PC-9 (cell line): ENCODE measurements at regions not wholly inside any gene's neighbourhood (a gene's known extent, or its start where the extent isn't known, plus 50 kb on each side); places are given as distances from the start of the nearest gene placed in this dataset.

Experiments
- EZH2 ChIP-seq: fragments of 200-600 bp; sonication (generic); IDR thresholded peaks from 2 replicates; pipeline ENCODE4 v1.8.0; 2017; ENCODE audit warnings: antibody characterized with exemption, low read depth
- TF ChIP-seq, protein P1 (sequence below): fragments of 200-600 bp; sonication (generic); conservative IDR thresholded peaks from 2 replicates; pipeline ENCODE4 v1.6.1; 2017; ENCODE audit warnings: mixed run types, antibody characterized with exemption, mild to moderate bottlenecking, moderate library complexity

DNA sequence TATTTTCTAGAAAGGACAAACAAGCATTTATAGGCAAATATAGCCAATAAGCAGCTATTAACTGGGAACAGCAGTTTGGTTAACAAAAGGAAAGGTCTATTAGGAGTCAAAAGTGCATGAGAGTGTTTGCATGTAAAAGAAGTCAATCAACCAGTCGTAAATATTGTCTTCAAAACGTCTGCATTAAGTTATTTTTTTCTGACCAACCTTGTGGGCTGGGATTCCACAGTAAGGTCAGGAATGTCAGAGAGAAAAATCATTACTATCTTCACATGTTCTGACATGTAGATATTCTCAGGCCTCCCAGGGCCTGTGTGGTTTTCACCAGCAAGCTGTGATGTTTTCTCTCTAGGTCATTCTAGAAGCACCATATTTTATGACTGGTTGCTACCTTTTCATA lies 922.5 kb downstream of the SUCLG1 start:
- TF ChIP-seq, protein P1, sequence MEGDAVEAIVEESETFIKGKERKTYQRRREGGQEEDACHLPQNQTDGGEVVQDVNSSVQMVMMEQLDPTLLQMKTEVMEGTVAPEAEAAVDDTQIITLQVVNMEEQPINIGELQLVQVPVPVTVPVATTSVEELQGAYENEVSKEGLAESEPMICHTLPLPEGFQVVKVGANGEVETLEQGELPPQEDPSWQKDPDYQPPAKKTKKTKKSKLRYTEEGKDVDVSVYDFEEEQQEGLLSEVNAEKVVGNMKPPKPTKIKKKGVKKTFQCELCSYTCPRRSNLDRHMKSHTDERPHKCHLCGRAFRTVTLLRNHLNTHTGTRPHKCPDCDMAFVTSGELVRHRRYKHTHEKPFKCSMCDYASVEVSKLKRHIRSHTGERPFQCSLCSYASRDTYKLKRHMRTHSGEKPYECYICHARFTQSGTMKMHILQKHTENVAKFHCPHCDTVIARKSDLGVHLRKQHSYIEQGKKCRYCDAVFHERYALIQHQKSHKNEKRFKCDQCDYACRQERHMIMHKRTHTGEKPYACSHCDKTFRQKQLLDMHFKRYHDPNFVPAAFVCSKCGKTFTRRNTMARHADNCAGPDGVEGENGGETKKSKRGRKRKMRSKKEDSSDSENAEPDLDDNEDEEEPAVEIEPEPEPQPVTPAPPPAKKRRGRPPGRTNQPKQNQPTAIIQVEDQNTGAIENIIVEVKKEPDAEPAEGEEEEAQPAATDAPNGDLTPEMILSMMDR = no peak
- no peak for TF ChIP-seq EZH2
